ENCODE measurements at regions not wholly inside any gene's neighbourhood (a gene's known extent, or its start where the extent isn't known, plus 50 kb on each side); places are given as distances from the start of the nearest gene placed in this dataset. TPM values are rescaled to one million over a fixed set of nuclear protein-coding genes. Genes with fewer than 3 reads are reported as not detected.

Small RNAs in the stretch of these regions (microRNA-seq; reads per million reads assigned to microRNA genes)
- gene RN7SL542P (ENCODE audit: insufficient read depth, insufficient read length): not detected

Small RNAs in the stretch of these regions (small RNA-seq; reads per million reads assigned to genes)
- gene RN7SL542P: 0 reads per million in 5 experiments
